M059J (cell line): ENCODE measurements at regions not wholly inside any gene's neighbourhood (a gene's known extent, or its start where the extent isn't known, plus 50 kb on each side); places are given as distances from the start of the nearest gene placed in this dataset.
A peak's percentile ranks its signal among the peaks of the same experiment; 100 is the strongest.

Experiments used
- DNase-seq: peaks from one replicate; pipeline ENCODE4 v3.0.0-alpha.2; 2012; ENCODE audit warnings: low read depth

DNA sequence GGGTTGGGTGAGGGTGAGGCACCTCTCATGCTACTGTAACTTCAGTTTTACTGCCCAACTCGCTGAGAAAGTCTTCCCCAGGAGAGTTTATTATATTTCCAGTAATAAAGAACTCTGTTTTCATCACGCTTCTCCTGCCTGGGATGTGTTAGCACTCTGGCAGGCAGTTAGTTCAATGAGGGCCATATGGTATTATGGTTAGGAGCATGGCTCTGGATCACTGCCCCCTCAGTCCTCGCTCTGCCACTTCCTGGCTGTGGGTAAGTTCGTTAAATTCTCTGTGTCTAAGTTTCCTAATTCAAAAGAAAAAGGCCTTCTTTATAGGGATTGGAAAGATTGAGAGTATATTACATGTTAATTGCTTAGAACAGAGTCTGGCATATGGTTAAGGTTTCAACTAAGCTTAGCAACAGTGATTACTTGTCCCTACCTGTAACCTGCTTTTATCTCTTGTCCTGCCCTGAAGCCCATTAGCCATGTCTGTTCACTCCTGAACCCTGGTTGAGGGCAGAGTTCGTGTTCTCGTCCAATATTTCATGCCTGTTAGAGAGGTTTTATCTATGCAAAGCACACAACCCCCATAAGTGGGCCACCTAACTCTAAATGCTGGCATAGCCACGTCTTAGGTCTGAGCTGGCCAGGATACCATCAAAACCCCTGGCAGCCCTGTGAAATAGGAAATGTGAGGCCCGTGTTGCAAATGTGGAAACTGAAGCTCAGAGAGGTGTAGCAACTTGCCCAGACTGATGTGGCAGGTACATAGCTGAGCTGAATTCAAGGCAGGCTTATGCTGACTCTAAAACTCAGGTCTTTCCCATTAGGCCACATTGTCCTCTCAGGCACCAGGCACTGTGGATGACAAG, 342.5 kb upstream of the JARID2 start:
- no peak for DNase-seq

DNA sequence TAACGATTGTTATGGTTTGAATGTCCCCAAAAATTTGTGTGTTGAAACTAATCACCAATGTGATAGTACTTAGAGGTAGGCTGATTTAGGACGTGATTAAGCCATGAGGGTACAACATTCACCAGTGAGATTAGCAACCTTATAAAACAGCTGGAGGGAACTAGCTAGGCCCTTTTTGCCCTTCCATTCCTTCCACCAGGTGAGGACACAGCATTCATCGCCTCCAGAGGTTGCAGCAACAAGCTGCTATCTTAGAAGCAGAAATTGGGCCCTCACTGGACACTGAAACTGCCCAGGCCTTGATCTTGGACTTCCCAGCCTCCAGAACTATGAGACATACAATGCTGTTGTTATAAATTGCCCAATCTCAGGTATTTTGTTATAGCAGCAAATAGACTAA, 340.7 kb upstream of the JARID2 start:
- DNase-seq = no peak

DNA sequence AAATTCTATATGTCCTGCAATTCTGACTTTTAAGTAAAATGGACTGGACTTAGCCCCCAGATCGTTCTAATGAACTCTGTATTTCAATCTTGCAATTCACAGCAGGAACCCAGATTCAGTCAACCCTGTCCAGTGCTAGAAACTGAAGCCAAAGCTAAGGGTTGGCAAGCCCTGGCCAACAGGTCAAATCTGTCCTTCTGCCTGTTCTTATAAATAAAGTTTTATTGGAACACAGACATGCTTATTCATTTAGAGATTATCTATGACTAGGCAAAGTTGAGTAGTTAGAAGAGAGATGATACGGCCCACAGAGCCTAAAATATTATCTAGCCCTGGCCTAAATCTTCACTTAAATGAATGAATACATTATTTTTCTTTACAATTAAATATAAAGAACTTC, 339.2 kb upstream of the JARID2 start:
- no peak for DNase-seq

DNA sequence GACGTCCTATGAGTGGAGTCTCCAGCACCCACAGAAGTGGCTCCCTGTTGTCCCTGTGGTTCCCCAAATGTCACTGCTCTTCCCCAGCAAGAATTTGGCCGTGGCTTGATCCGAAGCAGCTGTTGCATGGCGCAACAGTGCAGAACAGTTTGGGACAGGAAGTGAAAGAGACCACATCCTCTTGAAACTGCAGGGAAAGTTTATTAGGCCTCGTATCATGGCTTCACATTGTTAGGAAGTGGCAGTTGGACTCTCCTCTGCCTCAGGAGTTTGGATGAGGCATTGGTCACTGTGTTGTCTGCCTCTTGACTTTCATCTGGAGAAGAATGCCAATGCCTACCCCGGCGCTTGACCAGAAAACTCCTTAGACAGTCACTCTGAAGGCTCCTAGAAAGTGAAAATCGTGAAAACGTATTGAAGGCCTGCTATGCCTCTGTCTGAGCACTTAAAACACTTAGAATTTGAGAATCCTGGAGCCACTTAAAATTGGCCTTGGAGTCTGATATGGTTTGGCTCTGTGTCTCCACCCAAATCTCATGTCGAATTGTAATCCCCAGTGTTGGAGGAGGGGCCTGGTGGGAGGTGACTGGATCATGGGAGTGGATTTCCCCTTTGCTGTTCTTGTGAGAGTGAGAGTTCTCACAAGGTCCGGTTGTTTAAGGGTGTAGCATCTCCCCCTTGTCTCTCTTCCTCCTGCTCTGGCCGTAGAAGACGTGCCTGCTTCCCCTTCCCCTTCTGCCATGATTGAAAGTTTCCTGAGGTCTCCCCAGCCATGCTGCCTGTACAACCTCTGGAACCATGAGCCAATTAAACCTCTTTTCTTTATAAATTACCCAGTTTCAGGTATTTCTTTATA, 334.9 kb upstream of the JARID2 start:
- DNase-seq = peak; percentile 42

DNA sequence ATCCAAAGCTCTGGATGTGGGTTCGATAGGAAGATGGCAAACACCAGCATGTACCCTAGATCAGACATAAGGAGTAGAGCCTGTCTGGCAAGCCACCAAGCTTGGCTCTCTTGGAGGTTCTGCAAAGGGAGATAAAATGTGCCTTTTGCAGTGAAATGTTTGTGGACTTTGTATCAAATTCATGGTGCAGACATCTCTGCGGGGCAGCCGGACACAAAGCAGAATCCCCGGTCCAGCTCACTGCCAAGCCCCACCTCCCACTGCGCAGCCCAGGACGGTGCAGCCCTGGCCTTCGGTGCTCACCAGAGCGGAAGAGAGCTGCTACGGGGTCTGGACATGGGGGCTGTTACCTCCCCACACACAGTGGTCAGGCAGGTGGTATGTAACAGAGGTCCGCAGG, 333.6 kb upstream of the JARID2 start:
- DNase-seq = no peak

DNA sequence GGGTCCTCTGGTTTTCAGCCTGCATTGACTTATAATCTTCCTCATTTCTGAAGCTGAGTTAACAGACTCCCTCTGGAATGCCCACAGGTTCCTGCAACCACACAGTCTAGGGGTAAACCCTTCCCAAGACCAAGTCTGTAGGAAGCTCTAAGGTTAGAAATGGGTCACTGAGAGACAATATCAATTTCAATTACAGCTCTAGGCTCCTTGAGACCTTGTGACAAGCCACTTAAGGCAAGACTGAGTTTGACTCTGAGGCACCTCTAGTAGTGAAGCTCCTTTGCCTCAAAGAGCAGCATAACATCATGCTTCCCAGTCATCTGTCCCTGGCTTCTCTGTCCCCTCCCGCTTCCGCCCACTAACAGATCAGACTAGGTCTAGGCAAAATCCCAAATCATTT, 333.2 kb upstream of the JARID2 start:
- DNase-seq = no peak

DNA sequence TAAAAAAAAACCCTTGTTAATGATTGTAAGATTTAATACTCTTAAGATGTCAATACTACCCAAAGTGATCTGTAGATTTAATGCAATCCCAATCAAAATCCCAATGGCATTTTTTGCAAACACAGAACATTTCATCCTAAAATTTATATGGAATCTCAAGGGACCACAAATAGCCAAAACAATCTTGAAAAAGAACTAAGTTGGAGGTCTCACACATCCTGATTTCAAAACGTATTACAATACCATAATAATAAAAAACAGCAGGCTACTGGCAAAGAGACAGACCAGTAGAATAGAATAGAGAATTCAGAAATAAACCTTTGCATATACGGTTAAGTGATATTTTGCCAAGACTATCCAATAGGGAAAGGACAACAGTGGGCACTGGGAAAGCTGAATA, 331.9 kb upstream of the JARID2 start:
- DNase-seq = no peak

DNA sequence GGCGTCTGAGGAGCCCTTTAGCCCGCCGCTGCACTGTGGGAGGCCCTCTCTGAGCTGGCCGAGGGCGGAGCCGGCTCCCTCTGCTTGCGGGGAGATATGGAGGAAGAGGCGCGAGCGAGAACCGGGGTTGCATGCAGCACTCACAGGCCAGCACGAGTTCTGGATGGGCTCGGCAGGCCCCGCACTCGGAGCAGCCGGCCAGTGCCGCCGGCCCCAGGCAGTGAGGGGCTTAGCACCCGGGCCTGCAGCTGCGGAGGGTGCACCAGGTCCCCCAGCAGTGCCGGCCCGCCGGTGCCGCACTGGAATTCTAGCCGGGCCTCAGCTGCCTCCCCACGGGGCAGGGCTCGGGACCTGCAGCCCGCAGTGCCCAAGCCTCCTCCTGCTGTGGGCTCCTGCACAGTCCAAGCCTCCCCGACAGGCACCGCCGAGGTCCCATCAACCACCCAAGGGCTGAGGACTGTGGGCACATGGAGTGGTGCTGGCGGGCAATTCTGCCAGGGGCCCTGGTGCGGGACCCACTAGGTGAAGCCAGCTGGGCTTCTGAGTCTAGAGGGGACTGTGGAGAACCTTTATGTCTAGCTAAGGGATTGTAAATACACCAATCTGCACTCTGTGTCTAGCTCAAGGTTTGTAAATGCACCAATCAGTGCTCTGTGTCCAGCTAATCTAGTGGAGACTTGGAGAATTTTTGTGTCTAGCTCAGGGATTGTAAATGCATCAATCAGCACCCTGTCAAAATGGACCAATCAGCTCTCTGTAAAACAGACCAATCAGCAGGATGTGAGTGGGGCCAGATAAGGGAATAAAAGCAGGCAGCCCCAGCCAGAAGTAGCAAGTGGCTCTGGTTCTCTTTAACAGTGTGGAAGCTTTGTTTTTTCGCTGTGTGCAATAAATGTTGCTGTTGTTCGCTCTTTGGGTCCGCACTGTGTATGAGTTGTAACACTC, 329.7 kb upstream of the JARID2 start:
- no peak for DNase-seq

DNA sequence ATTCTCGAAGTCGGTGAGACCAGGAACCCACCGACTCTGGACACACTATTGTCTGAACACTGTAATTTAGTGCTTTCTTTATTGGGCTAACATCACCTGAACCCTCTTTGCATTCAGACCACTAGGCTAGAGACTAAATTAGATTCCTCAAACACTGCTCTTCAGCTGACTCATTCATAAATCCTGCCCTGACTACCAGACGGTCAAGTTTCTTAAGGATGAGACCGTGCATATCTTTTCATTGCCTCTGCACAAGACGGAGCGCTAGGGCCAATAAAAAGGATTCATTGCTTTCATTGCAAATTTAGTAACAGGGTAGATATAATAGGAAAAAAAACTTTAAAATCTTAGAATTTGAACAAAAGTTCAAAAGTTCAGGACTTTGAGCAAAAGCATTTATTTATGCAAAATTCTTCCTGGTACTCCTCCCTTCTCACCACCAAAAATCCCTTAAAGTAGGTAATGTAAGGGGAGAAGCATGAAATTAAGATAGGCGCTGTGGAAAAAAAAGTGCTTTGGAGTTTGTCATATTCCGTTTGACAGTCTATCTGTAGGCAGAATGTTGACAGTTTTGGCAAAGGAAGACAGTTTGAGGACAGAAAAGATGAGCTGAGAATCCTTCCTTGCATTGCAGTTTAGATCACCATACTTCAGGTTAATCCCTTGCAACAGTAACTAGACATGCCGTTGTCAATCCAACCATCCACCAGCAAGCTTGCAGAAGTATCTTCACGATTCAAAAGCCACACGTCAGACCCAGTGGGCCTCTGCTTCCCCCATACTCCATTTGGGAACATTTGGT, 328.6 kb upstream of the JARID2 start:
- DNase-seq = peak; percentile 65

DNA sequence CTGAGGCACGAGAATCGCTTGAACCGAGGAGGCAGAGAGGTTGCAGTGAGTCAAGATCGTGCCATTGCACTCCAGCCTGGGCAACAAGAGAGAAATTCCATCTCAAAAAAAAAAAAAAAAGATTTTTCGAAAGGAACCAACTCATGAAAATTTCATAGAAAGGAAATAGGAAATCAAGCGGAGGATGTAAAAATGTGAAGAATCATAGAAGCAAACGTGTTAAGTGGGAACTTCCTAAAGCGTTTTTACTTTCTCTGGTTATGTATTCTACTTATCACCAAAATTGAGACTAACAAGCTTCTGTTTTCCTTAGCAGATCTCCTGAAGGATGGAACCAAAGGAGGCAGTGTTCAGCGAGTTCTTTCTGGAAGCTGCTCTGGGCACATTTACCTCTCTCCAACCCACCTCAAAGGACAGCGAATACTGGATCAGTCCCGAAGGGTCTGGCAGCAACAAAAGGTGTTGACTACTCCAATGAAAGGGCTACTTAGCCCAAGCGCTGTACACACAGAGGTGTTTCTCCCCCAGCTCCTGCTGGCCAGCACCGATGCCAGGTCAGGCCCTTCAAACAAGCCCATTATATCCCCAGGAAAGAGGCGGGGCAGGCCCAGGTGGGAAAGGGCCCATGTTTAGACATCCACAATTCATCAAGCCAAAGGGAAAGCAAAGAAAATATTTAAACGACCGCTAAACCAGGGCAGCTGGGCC, 327.5 kb upstream of the JARID2 start:
- DNase-seq = no peak

DNA sequence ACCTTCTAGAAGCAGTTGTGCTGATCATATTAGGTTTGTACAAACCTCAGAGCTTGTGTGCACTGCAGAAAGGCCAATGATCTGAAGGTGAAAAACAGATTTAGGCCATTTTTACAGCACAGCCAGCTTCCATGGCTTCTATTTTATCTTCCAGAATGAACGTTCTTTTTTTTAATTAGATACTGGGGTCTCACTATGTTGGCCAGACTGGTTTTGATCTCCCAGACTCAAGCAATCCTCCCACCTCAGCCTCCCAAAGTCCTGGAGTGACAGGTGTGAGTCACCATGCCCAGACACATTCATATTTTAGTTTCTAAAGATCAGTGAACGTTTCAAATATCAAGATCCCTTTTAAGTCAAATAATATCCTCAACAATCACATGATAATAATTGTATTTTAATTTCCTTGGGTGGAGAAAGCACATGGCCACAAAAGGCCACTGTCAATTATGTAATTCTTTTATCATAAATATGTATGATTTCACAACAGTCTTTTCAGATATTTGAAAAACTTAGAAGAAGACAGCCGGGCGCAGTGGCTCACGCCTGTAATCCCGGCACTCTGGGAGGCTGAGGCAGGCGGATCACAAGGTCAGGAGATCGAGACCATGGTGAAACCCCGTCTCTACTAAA, 326.7 kb upstream of the JARID2 start:
- no peak for DNase-seq

DNA sequence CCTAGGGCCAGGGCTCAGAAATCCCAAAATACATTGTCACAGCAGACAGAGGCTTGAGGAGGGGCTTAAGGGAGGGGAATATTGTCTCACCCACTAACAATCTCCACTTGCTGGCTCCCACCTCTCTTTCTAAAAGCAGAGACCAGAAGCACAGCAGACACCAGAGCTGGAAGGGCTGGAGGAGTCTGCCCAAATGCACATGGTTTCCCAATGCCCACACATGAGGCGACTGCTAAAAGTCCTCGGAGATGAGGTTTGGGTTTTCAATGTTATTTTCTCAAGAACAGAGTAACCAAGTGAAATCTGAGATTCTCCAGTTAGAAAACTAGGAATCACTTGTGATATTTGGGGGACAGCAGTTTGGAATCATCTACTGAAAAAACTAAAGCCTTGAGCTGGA, 325.6 kb upstream of the JARID2 start:
- DNase-seq = no peak

DNA sequence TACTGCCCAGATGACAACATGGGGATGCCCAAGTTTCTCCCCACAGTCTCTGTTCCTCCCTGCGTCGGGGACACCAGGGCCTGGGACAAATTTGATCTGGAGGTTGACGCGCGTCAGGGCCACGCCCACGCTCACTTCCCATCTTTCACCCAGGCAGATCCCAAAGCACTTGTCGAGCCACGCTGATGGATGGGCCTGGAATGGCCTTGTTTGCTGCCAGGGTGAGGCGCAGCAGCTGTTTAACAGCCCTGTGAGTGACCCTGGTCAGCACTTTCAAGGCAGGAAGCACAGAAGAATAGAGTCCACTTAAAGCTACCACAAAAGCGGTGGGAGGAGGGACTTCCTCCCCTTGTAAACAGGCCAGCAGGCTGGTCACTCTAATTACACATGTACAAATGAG, 324.7 kb upstream of the JARID2 start:
- peak; percentile 63 for DNase-seq

DNA sequence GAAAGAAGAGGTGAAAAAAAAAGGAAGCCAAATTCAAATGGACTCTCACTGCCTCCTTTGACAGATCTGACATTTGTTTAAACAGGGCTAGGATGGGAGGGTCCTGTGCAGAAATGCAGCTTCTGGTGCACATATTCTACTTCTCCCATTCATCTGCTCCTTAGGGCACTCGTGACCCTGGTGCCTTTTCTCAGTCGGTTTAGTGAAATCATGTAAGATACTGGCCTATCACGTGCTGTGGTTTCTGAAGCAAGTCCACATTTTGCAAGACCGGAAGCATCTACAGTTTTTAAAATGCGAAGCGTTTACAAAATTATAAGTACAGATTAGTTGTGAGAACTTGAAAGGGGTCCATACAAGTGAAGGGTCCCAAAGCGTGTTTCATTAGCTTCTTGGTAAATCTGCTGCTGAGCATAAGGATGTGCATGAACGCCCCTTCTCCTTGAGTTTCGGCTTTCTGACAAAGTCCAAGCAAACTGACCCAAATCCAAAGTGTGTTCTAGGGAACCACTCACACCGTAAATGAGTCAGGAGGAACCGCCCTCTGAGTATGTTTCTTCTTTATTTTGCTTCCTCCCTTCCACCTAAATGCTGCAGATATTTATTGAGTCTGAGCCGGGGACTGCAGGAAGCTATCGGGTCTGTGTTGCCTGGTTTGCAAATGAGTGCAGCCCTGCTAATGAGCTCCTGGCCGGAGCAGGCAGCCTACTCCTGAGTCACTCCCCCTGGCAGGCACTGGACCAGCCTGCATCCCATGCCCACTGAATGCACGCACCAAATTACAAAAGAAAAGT, 323.8 kb upstream of the JARID2 start:
- peak; percentile 82 for DNase-seq

DNA sequence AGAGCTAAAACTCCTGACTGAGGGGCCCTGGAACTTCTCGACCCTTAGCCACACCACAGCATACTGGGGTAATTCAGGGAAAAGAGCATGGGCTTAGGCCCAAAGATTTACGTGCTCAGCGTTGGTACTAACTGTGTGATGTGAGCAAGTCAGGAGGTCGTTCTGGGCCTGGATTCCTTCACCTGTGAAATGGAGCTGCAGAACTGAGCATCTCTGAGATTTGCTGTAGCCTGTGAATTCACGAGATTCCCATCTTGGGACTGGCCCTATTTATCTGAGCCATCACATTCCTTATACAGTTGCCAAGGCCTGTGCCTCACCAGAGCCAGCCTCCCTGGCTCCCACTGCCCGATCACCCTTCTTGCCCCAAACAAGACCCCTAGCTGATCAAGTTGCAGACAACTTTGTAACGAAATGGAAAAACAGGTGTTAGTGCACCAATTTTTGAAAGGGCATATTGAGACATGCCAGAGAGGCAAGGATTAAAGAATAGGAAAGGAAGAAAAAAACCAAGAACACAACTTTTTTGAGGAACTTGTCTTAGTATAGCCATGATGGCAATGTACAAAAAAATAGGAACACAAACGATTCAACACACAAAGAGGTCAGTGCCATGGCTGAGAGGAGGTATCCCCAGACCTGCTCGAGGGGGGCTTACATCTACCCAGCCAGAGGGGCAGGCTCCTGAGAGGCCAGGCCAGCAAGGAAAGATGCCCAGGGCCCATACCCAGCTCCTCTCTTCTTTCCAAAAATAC, 323.0 kb upstream of the JARID2 start:
- DNase-seq = no peak

DNA sequence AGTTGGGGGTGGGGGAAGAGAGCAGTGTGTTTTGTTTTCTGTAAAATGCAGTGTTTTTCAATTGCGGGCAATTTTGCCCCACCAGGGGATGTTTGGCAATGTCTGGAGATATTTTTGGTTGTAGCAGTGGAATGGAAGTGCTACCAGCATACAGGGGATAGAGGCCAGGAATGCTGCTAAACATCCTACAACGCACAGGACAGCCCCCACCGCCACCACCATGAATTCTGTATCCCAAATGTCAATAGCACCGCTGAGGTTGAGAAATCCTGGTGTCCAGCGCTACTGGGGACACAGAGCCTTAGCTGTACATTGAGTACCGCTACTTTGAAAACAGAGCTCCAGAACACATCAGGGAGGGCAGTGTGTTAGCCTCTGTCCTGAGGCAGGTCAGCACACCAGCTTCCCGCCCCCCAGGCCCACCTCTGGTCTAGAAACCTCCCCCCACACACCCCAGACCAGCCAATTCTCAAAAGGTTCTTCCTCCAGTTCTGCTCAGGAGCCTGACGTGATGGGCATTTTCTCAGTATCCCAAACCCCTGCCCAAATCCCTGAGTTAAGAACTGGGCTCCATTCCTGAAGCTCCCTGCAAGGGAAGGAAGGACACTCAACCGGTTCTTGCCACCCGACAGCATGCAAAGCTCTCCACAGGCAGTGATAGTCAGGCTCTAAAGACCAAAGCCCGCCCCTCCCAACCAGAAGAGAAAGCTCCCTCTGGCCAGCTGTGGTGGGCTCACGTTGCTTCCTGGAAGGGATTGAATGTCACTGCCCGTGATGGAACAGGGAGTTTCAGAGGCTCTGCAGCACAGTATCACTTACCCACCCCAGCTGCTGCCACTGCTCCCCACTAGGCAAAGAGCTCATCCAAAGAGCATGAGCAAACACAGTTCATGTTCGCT, 321.5 kb upstream of the JARID2 start:
- no peak for DNase-seq

DNA sequence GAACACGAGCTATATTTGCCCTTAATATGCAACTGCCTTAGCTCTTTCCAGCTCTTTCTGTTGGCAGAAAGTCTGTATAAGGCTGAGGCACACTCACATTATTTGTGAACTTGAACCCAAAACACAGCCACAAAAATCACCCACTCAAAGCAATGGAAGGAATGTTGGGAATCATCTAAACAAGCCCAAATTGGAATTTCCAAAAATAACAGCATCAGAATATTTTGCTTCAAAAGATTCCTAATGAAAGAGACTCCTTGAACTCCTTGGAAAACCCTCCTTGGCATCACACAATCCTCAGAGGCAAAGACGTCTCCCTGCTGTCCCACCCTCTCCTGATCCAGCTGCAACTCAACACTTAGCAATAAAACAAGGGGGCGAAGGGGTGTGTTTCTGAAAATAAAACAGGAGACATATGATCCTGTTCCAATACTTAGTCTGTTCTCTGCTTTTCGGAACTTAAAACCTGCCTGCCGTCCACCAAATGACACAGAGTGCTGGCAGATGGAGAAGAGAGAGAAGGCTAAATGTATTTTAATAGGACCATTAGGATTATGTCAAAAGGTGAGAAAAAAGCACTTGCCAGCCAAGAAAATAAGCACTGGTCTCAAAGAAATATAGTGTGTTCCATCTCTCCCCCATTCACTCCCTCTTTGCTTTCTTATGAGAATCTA, 320.7 kb upstream of the JARID2 start:
- no peak for DNase-seq
